ENCODE measurements at regions not wholly inside any gene's neighbourhood (a gene's known extent, or its start where the extent isn't known, plus 50 kb on each side); places are given as distances from the start of the nearest gene placed in this dataset.

DNA sequence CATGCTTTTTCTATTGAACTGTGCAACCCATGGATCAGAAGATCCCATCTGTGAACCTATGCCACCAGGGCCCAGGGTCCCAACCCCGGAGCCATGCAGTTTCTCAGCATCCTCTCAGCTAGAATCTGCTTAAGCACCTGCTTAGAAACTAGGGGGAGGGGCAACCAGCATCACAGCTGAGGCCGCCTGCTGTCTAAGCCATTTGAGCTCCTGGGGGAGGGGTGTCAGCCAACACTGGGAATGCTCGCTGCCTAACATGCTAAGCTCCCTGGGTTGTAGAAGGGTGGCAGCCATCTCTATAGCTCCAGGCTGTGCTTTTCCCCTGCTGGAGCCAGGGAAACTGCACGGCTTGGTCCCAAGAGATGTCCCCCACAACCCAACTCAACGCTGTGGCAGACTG is 322.8 kb downstream of the EDEM1 start:
- FAIRE-seq (no peak), DNase-seq (ENCODE audit: low read depth) (no peak)
- no peak overlapping the region for H3K4me3 Mint-ChIP-seq (ENCODE audit: unreplicated experiment)
- no peak for TF ChIP-seq EZH2 (IDR thresholded peaks at IDR 0.05; ENCODE audit: insufficient read depth, low read length)
- TF ChIP-seq, protein P1, sequence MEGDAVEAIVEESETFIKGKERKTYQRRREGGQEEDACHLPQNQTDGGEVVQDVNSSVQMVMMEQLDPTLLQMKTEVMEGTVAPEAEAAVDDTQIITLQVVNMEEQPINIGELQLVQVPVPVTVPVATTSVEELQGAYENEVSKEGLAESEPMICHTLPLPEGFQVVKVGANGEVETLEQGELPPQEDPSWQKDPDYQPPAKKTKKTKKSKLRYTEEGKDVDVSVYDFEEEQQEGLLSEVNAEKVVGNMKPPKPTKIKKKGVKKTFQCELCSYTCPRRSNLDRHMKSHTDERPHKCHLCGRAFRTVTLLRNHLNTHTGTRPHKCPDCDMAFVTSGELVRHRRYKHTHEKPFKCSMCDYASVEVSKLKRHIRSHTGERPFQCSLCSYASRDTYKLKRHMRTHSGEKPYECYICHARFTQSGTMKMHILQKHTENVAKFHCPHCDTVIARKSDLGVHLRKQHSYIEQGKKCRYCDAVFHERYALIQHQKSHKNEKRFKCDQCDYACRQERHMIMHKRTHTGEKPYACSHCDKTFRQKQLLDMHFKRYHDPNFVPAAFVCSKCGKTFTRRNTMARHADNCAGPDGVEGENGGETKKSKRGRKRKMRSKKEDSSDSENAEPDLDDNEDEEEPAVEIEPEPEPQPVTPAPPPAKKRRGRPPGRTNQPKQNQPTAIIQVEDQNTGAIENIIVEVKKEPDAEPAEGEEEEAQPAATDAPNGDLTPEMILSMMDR (IDR thresholded peaks at IDR 0.05; ENCODE audit: insufficient read depth, low read depth, low read length) = no peak
- no peak overlapping the region for H3K27ac Mint-ChIP-seq (ENCODE audit: unreplicated experiment)
- Histone ChIP-seq H3K4me2 (ENCODE audit: low read length) (no peak overlapping the region), H3K27ac (ENCODE audit: low read depth, low read length) (no peak overlapping the region), H2AFZ (ENCODE audit: low read depth, low read length) (no peak overlapping the region), H3K9ac (ENCODE audit: low read length) (no peak overlapping the region), H3K4me1 (ENCODE audit: insufficient read depth, low read length) (no peaks in the 10 kb centered on the region), H4K20me1 (ENCODE audit: insufficient read depth, low read length) (no peaks in the 10 kb centered on the region), H3K9me3 (ENCODE audit: insufficient read depth, low read depth, low read length) (peaks cover 7% of the 10 kb centered on the region), H3K36me3 (ENCODE audit: insufficient read depth, low read length) (no peaks in the 10 kb centered on the region), H3K4me3 (ENCODE audit: insufficient read depth, low read depth, low read length) (no peak overlapping the region), H3K79me2 (ENCODE audit: insufficient read depth, low read length) (no peaks in the 10 kb centered on the region), H3K27me3 (ENCODE audit: insufficient read depth, low read length) (no peaks in the 10 kb centered on the region)
- H3K27me3 Mint-ChIP-seq (ENCODE audit: low read depth, unreplicated experiment) = no peaks in the 10 kb centered on the region
- no peaks in the 10 kb centered on the region for H3K36me3 Mint-ChIP-seq (ENCODE audit: low read depth, unreplicated experiment)
- H3K4me1 Mint-ChIP-seq (ENCODE audit: low read depth, unreplicated experiment) = no peaks in the 10 kb centered on the region
- peaks cover 8% of the 10 kb centered on the region for H3K9me3 Mint-ChIP-seq (ENCODE audit: unreplicated experiment)

DNA sequence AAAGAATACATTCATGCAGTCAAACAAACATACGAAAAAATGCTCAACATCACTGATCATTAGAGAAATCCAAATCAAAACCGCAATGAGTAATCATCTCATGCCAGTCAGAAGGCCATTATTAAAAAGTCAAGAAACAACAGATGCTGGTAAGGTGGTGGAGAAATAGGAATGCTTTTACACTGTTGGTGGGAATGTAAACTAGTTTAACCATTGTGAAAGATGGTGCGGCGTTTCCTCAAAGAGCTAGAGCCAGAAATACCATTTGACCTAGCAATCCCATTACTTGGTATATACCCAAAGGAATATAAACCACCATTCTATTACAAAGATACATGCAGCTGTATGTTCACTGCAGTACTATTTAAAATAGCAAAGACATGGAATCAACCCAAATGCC is 330.4 kb downstream of the EDEM1 start:
- H2AFZ ChIP-seq (ENCODE audit: low read depth, low read length) = no peak overlapping the region
- TF ChIP-seq, protein P1 (IDR thresholded peaks at IDR 0.05; ENCODE audit: insufficient read depth, low read depth, low read length) = no peak
- no peak for TF ChIP-seq EZH2 (IDR thresholded peaks at IDR 0.05; ENCODE audit: insufficient read depth, low read length)
- H3K36me3 Mint-ChIP-seq (ENCODE audit: low read depth, unreplicated experiment) = peaks cover 1% of the 10 kb centered on the region
- peaks cover 2% of the 10 kb centered on the region for H3K9me3 Mint-ChIP-seq (ENCODE audit: unreplicated experiment)
- no peaks in the 10 kb centered on the region for H3K9me3 ChIP-seq (ENCODE audit: insufficient read depth, low read depth, low read length)
- no peak overlapping the region for H3K4me3 Mint-ChIP-seq (ENCODE audit: unreplicated experiment)
- no peaks in the 10 kb centered on the region for H4K20me1 ChIP-seq (ENCODE audit: insufficient read depth, low read length)
- no peaks in the 10 kb centered on the region for H3K36me3 ChIP-seq (ENCODE audit: insufficient read depth, low read length)
- H3K27me3 Mint-ChIP-seq (ENCODE audit: low read depth, unreplicated experiment) = no peaks in the 10 kb centered on the region
- no peak overlapping the region for H3K4me3 ChIP-seq (ENCODE audit: insufficient read depth, low read depth, low read length)
- no peaks in the 10 kb centered on the region for H3K4me1 Mint-ChIP-seq (ENCODE audit: low read depth, unreplicated experiment)
- H3K79me2 ChIP-seq (ENCODE audit: insufficient read depth, low read length) = no peaks in the 10 kb centered on the region
- no peaks in the 10 kb centered on the region for H3K27me3 ChIP-seq (ENCODE audit: insufficient read depth, low read length)
- DNase-seq (ENCODE audit: low read depth) (no peak), FAIRE-seq (no peak)
- no peak overlapping the region for H3K4me2 ChIP-seq (ENCODE audit: low read length)
- no peak overlapping the region for H3K9ac ChIP-seq (ENCODE audit: low read length)
- no peak overlapping the region for H3K27ac Mint-ChIP-seq (ENCODE audit: unreplicated experiment)
- no peaks in the 10 kb centered on the region for H3K4me1 ChIP-seq (ENCODE audit: insufficient read depth, low read length)
- H3K27ac ChIP-seq (ENCODE audit: low read depth, low read length) = no peak overlapping the region

DNA sequence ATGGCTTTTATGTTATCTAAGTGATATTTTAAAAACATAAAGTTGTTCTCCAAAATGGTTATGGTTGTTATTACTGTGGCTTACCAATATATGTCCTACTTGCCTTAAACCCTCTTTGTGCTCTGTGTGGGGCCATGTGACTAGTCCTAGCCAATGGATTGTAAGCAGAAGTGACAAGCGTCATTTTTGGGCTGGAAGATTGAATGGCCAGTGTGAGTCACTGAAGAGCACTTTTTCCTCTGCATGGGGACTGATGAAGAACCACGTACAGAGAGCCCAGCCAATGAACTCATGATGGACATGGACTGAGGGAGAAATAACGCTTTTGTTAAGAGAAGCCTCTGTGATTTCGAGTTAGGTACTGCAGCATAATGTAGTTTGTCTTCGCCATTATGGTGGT is 332.7 kb downstream of the EDEM1 start:
- Mint-ChIP-seq H3K9me3 (ENCODE audit: unreplicated experiment) (no peaks in the 10 kb centered on the region), H3K4me3 (ENCODE audit: unreplicated experiment) (no peak overlapping the region), H3K4me1 (ENCODE audit: low read depth, unreplicated experiment) (no peaks in the 10 kb centered on the region), H3K36me3 (ENCODE audit: low read depth, unreplicated experiment) (peaks cover 1% of the 10 kb centered on the region), H3K27ac (ENCODE audit: unreplicated experiment) (no peak overlapping the region), H3K27me3 (ENCODE audit: low read depth, unreplicated experiment) (no peaks in the 10 kb centered on the region)
- Histone ChIP-seq H3K27ac (ENCODE audit: low read depth, low read length) (no peak overlapping the region), H3K9me3 (ENCODE audit: insufficient read depth, low read depth, low read length) (no peaks in the 10 kb centered on the region), H3K9ac (ENCODE audit: low read length) (no peak overlapping the region), H3K4me1 (ENCODE audit: insufficient read depth, low read length) (no peaks in the 10 kb centered on the region), H3K4me2 (ENCODE audit: low read length) (no peak overlapping the region), H3K27me3 (ENCODE audit: insufficient read depth, low read length) (no peaks in the 10 kb centered on the region), H2AFZ (ENCODE audit: low read depth, low read length) (no peak overlapping the region), H4K20me1 (ENCODE audit: insufficient read depth, low read length) (no peaks in the 10 kb centered on the region), H3K79me2 (ENCODE audit: insufficient read depth, low read length) (no peaks in the 10 kb centered on the region), H3K4me3 (ENCODE audit: insufficient read depth, low read depth, low read length) (no peak overlapping the region), H3K36me3 (ENCODE audit: insufficient read depth, low read length) (no peaks in the 10 kb centered on the region)
- FAIRE-seq (no peak), DNase-seq (ENCODE audit: low read depth) (no peak)
- TF ChIP-seq EZH2 (IDR thresholded peaks at IDR 0.05; ENCODE audit: insufficient read depth, low read length) = no peak
- TF ChIP-seq, protein P1 (IDR thresholded peaks at IDR 0.05; ENCODE audit: insufficient read depth, low read depth, low read length) = no peak
